ENCODE measurements at regions not wholly inside any gene's neighbourhood (a gene's known extent, or its start where the extent isn't known, plus 50 kb on each side); places are given as distances from the start of the nearest gene placed in this dataset.

GRCh38 chr1:20421441-20421840 is 64.6 kb downstream of the CAMK2N1 start:
- ChIA-PET POLR2A (ENCODE audit: low non-redundant PET) (no interaction called here), CTCF (no interaction called here)
- Histone ChIP-seq H3K27me3 (replicated peaks; ENCODE audit: insufficient read depth, low read depth, low read length, poor library complexity) (peaks cover 16% of the 10 kb centered on the region), H3K4me1 (ENCODE audit: insufficient read depth, low read length, poor library complexity, severe bottlenecking) (no peaks in the 10 kb centered on the region), H3K36me3 (ENCODE audit: insufficient read depth, low read length, poor library complexity, severe bottlenecking) (no peaks in the 10 kb centered on the region), H3K9me3 (ENCODE audit: low read depth, low read length, poor library complexity, severe bottlenecking) (peaks cover 23% of the 10 kb centered on the region), H3K27ac (ENCODE audit: low read depth, low read length, poor library complexity, severe bottlenecking) (no peak overlapping the region), H3K4me3 (ENCODE audit: low read depth, low read length, poor library complexity, severe bottlenecking) (no peak overlapping the region)
- DNase-seq (ENCODE audit: low spot score) = no peak
- intact Hi-C loops (cut with micrococcal nuclease; ENCODE audit: unreplicated experiment) = no loop called here
- BruUV-seq (replicated peaks) = no TSS peak
- TF ChIP-seq CTCF (conservative IDR thresholded peaks at IDR 0.05; ENCODE audit: low read depth, low read length) = no peak
- TF ChIP-seq EZH2 (IDR thresholded peaks at IDR 0.05; ENCODE audit: borderline replicate concordance, low read depth, low read length, poor library complexity, severe bottlenecking) = no peak

GRCh38 chr1:20417581-20417980 is 68.4 kb downstream of the CAMK2N1 start:
- DNase-seq (ENCODE audit: low spot score) = no peak
- Histone ChIP-seq H3K27me3 (replicated peaks; ENCODE audit: insufficient read depth, low read depth, low read length, poor library complexity) (peaks cover 13% of the 10 kb centered on the region), H3K27ac (ENCODE audit: low read depth, low read length, poor library complexity, severe bottlenecking) (no peak overlapping the region), H3K4me1 (ENCODE audit: insufficient read depth, low read length, poor library complexity, severe bottlenecking) (no peaks in the 10 kb centered on the region), H3K4me3 (ENCODE audit: low read depth, low read length, poor library complexity, severe bottlenecking) (no peak overlapping the region), H3K9me3 (ENCODE audit: low read depth, low read length, poor library complexity, severe bottlenecking) (peaks cover 2% of the 10 kb centered on the region), H3K36me3 (ENCODE audit: insufficient read depth, low read length, poor library complexity, severe bottlenecking) (no peaks in the 10 kb centered on the region)
- CTCF ChIA-PET = no interaction called here
- intact Hi-C loops (cut with micrococcal nuclease; ENCODE audit: unreplicated experiment) = no loop called here
- no TSS peak for BruUV-seq (replicated peaks)
- no peak for TF ChIP-seq CTCF (conservative IDR thresholded peaks at IDR 0.05; ENCODE audit: low read depth, low read length)
- TF ChIP-seq EZH2 (IDR thresholded peaks at IDR 0.05; ENCODE audit: borderline replicate concordance, low read depth, low read length, poor library complexity, severe bottlenecking) = no peak
- POLR2A ChIA-PET (ENCODE audit: low non-redundant PET) = no interaction called here

GRCh38 chr1:20416706-20417105 is 69.3 kb downstream of the CAMK2N1 start:
- H3K27ac ChIP-seq (ENCODE audit: low read depth, low read length, poor library complexity, severe bottlenecking) = no peak overlapping the region
- no peaks in the 10 kb centered on the region for H3K9me3 ChIP-seq (ENCODE audit: low read depth, low read length, poor library complexity, severe bottlenecking)
- no peak overlapping the region for H3K4me3 ChIP-seq (ENCODE audit: low read depth, low read length, poor library complexity, severe bottlenecking)
- peaks cover 13% of the 10 kb centered on the region for H3K27me3 ChIP-seq (replicated peaks; ENCODE audit: insufficient read depth, low read depth, low read length, poor library complexity)
- no peaks in the 10 kb centered on the region for H3K36me3 ChIP-seq (ENCODE audit: insufficient read depth, low read length, poor library complexity, severe bottlenecking)
- no peak for DNase-seq (ENCODE audit: low spot score)
- BruUV-seq (replicated peaks) = no TSS peak
- POLR2A ChIA-PET (ENCODE audit: low non-redundant PET) = no interaction called here
- no peaks in the 10 kb centered on the region for H3K4me1 ChIP-seq (ENCODE audit: insufficient read depth, low read length, poor library complexity, severe bottlenecking)
- CTCF ChIA-PET = no interaction called here
- TF ChIP-seq CTCF (conservative IDR thresholded peaks at IDR 0.05; ENCODE audit: low read depth, low read length) = no peak
- TF ChIP-seq EZH2 (IDR thresholded peaks at IDR 0.05; ENCODE audit: borderline replicate concordance, low read depth, low read length, poor library complexity, severe bottlenecking) = no peak
- intact Hi-C loops (cut with micrococcal nuclease; ENCODE audit: unreplicated experiment) = no loop called here

Data from A673 (cell line).